Fibroblast of villous mesenchyme (primary cell): ENCODE measurements at regions not wholly inside any gene's neighbourhood (a gene's known extent, or its start where the extent isn't known, plus 50 kb on each side); places are given as distances from the start of the nearest gene placed in this dataset.

Experiments used
- DNase-seq: peaks from one replicate; pipeline ENCODE4 v3.0.0-alpha.2; 2010; ENCODE audit warnings: low read depth
- H3K4me3 ChIP-seq: 2 replicates; pipeline ENCODE4 v1.5.1; 2011; ENCODE audit warnings: low read depth, mild to moderate bottlenecking, low read length
- CTCF ChIP-seq: IDR thresholded peaks from 2 replicates; pipeline ENCODE4 v1.5.1; 2012; ENCODE audit warnings: low read depth, mild to moderate bottlenecking, low read length; ENCODE audit not compliant: insufficient read depth

- DNase-seq = no peak
- no peak overlapping the region for H3K4me3 ChIP-seq
- no peak for TF ChIP-seq CTCF
Measured at GRCh38 chr22:47589271-47590250, 827.1 kb downstream of the TBC1D22A start.

- no peak for TF ChIP-seq CTCF
- H3K4me3 ChIP-seq = no peak overlapping the region
- DNase-seq = no peak
Measured at GRCh38 chr22:47588578-47588960, 826.1 kb downstream of the TBC1D22A start.

GRCh38 chr22:47587861-47588577 lies 825.6 kb downstream of the TBC1D22A start:
- no peak overlapping the region for H3K4me3 ChIP-seq
- no peak for DNase-seq
- no peak for TF ChIP-seq CTCF

- TF ChIP-seq CTCF = no peak
- no peak overlapping the region for H3K4me3 ChIP-seq
- DNase-seq = no peak
Measured at GRCh38 chr22:47587361-47587760, 824.9 kb downstream of the TBC1D22A start.

- no peak for TF ChIP-seq CTCF
- no peak for DNase-seq
- no peak overlapping the region for H3K4me3 ChIP-seq
Measured at GRCh38 chr22:47586946-47587345, 824.5 kb downstream of the TBC1D22A start.

- no peak overlapping the region for H3K4me3 ChIP-seq
- DNase-seq = no peak
- no peak for TF ChIP-seq CTCF
Measured at GRCh38 chr22:47586038-47586437, 823.6 kb downstream of the TBC1D22A start.
